T47D (cell line): ENCODE measurements at regions not wholly inside any gene's neighbourhood (a gene's known extent, or its start where the extent isn't known, plus 50 kb on each side); places are given as distances from the start of the nearest gene placed in this dataset.

ENCODE experiments used
- DNase-seq, 2 experiments: peaks; one replicate each; pipeline versions ENCODE4 v3.0.0 to v3.0.0-alpha.2; 2011 to 2012; ENCODE audit warnings: low read depth in 1 of 2, low spot score in 1 of 2
- JUND ChIP-seq: IDR thresholded peaks from 2 replicates; pipeline ENCODE4 v1.6.1; 2012; ENCODE audit warnings: low read depth
- in situ Hi-C: cut with HindIII; loops from 2 replicates; pipeline ENCODE4 v1.10.0; 2016; ENCODE audit warnings: low sequenced_read_pairs, low pct_unique_long_range_greater_than_20kb

- in situ Hi-C loops, result no loop called here
- no peak for TF ChIP-seq JUND
- no peak for DNase-seq
These were observed 670.9 kb downstream of the TOX3 start for GRCh38 chr16:51875834-51876600.

- no peak for DNase-seq
- in situ Hi-C loops, result no loop called here
These were observed 674.4 kb downstream of the TOX3 start for GRCh38 chr16:51872524-51872923.

GRCh38 chr16:51870296-51870854, 676.6 kb downstream of the TOX3 start:
- no peak for DNase-seq
- in situ Hi-C loops, result no loop called here
- TF ChIP-seq JUND, result no peak

More at GRCh38 chr16:51872524-51872923, 674.4 kb downstream of the TOX3 start:
- TF ChIP-seq JUND, result no peak

GRCh38 chr16:51869176-51869575, 677.8 kb downstream of the TOX3 start:
- DNase-seq, result no peak
- TF ChIP-seq JUND, result no peak
- in situ Hi-C loops, result no loop called here

- TF ChIP-seq JUND, result no peak
- in situ Hi-C loops, result no loop called here
- DNase-seq, result no peak
These were observed 678.3 kb downstream of the TOX3 start for GRCh38 chr16:51868631-51869030.

GRCh38 chr16:51867386-51868065, 679.4 kb downstream of the TOX3 start:
- in situ Hi-C loops, result no loop called here
- TF ChIP-seq JUND, result no peak
- no peak for DNase-seq

GRCh38 chr16:51864575-51864974, 682.4 kb downstream of the TOX3 start:
- in situ Hi-C loops, result no loop called here
- no peak for TF ChIP-seq JUND
- DNase-seq, result no peak

GRCh38 chr16:51854401-51854951, 692.5 kb downstream of the TOX3 start:
- in situ Hi-C loops, result no loop called here
- DNase-seq, result no peak
- no peak for TF ChIP-seq JUND

GRCh38 chr16:51853586-51853985, 693.4 kb downstream of the TOX3 start:
- no peak for TF ChIP-seq JUND
- DNase-seq, result no peak
- in situ Hi-C loops, result no loop called here

- in situ Hi-C loops, result no loop called here
- DNase-seq, result no peak
- TF ChIP-seq JUND, result no peak
These were observed 694.1 kb downstream of the TOX3 start for GRCh38 chr16:51852892-51853291.

- TF ChIP-seq JUND, result no peak
- in situ Hi-C loops, result no loop called here
- no peak for DNase-seq
These were observed 695.8 kb downstream of the TOX3 start for GRCh38 chr16:51851111-51851510.

- no peak for DNase-seq
- in situ Hi-C loops, result no loop called here
- no peak for TF ChIP-seq JUND
These were observed 697.2 kb downstream of the TOX3 start for GRCh38 chr16:51849715-51850114.
